Left ventricle myocardium inferior (tissue), 1 donor: ENCODE measurements at regions not wholly inside any gene's neighbourhood (a gene's known extent, or its start where the extent isn't known, plus 50 kb on each side); places are given as distances from the start of the nearest gene placed in this dataset.

ENCODE experiments used
- DNase-seq: peaks from one replicate; pipeline ENCODE4 v3.0.0-alpha.2; 2020
- H3K27ac ChIP-seq: fragments of 200-600 bp; replicated peaks from 2 replicates; pipeline ENCODE4 v1.8.0; 2021
- H3K27me3 ChIP-seq: fragments of 200-600 bp; 2 replicates; pipeline ENCODE4 v1.8.0; 2021; ENCODE audit warnings: low read depth
- H3K36me3 ChIP-seq: fragments of 200-600 bp; 2 replicates; pipeline ENCODE4 v1.8.0; 2021
- H3K4me1 ChIP-seq: fragments of 200-600 bp; 2 replicates; pipeline ENCODE4 v1.8.0; 2021
- H3K4me3 ChIP-seq: fragments of 200-600 bp; 2 replicates; pipeline ENCODE4 v1.8.0; 2021; ENCODE audit warnings: mild to moderate bottlenecking, moderate library complexity
- H3K9me3 ChIP-seq: fragments of 200-600 bp; replicated peaks from 2 replicates; pipeline ENCODE4 v1.8.0; 2021
- intact Hi-C: fragments of 100-400 bp; cut with micrococcal nuclease; formaldehyde crosslinking; loops from one replicate; pipeline ENCODE4 v1.11.0; 2022
- TF ChIP-seq, protein P1 (sequence below): fragments of 200-600 bp; IDR thresholded peaks from 2 replicates; pipeline ENCODE4 v1.8.0; 2021; ENCODE audit warnings: antibody characterized with exemption, mild to moderate bottlenecking, borderline replicate concordance
- donor health status: DM: no; HTN: yes; CAD: no; lungs with severe emphysema.

DNA sequence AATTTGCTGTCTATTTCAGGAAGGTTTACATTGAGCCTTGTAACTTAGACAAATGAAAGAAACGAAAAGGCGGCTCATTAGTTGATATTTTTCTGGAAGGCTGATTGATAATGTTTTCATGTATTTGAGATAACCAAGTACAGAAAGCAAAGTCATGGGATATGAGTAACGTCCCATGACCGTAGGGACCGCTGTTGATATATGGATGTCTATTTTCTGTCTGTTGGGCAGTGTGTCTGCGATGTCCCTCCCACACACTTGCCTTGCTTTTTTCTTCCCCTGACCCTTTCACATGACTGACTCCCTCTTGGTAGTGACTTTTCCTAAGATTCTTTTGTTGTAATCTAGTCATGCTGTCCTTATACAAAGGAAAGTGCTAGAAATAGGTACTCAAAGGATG, 57.0 kb upstream of the GPR158 start:
- peaks cover 5% of the 10 kb centered on the region for H3K4me1 ChIP-seq
- TF ChIP-seq, protein P1, sequence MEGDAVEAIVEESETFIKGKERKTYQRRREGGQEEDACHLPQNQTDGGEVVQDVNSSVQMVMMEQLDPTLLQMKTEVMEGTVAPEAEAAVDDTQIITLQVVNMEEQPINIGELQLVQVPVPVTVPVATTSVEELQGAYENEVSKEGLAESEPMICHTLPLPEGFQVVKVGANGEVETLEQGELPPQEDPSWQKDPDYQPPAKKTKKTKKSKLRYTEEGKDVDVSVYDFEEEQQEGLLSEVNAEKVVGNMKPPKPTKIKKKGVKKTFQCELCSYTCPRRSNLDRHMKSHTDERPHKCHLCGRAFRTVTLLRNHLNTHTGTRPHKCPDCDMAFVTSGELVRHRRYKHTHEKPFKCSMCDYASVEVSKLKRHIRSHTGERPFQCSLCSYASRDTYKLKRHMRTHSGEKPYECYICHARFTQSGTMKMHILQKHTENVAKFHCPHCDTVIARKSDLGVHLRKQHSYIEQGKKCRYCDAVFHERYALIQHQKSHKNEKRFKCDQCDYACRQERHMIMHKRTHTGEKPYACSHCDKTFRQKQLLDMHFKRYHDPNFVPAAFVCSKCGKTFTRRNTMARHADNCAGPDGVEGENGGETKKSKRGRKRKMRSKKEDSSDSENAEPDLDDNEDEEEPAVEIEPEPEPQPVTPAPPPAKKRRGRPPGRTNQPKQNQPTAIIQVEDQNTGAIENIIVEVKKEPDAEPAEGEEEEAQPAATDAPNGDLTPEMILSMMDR: no peak

GRCh38 chr10:25120188-25120587, 54.6 kb upstream of the GPR158 start:
- H3K27me3 ChIP-seq: peaks cover 30% of the 10 kb centered on the region
- intact Hi-C loops: no loop called here
- H3K9me3 ChIP-seq: no peaks in the 10 kb centered on the region
- no peak for DNase-seq
- H3K27ac ChIP-seq: no peak overlapping the region
- H3K36me3 ChIP-seq: no peaks in the 10 kb centered on the region
- TF ChIP-seq, protein P1: no peak
- H3K4me1 ChIP-seq: no peaks in the 10 kb centered on the region
- no peak overlapping the region for H3K4me3 ChIP-seq

More for the DNA sequence above, 57.0 kb upstream of the GPR158 start:
- intact Hi-C loops: no loop called here
- H3K27ac ChIP-seq: no peak overlapping the region
- H3K9me3 ChIP-seq: no peaks in the 10 kb centered on the region
- H3K27me3 ChIP-seq: peaks cover 35% of the 10 kb centered on the region
- no peaks in the 10 kb centered on the region for H3K36me3 ChIP-seq
- no peak for DNase-seq
- H3K4me3 ChIP-seq: no peak overlapping the region
